ENCODE measurements at regions not wholly inside any gene's neighbourhood (a gene's known extent, or its start where the extent isn't known, plus 50 kb on each side); places are given as distances from the start of the nearest gene placed in this dataset.

DNA sequence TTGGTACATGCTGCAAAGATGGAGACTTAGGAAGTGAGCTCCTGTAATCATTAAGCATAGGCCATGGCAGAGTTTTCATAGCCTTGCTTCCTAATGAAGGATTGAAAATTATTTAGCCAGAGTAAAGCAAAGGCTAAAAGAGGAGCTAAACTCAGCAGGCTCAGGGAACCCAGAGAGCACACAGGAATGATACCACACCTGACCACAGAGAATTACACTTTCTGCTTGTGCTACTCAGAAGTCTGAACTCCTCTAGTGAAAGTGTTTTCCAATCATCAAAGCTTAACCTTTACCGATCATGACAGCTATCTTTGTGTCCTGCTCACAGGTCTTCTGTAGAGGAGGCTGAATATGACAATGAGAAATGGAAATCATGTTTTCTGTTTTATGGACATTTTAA is 347.7 kb downstream of the OTUD1 start:
- TF ChIP-seq CTCF (IDR thresholded peaks at IDR 0.05): no peak
- TF ChIP-seq SIN3A (IDR thresholded peaks at IDR 0.05; ENCODE audit: borderline replicate concordance, insufficient read depth, low read depth, low read length): no peak
- TF ChIP-seq POLR2AphosphoS5 (IDR thresholded peaks at IDR 0.05; ENCODE audit: low read depth, low read length): no peak
